GM13976 (cell line): ENCODE measurements at regions not wholly inside any gene's neighbourhood (a gene's known extent, or its start where the extent isn't known, plus 50 kb on each side); places are given as distances from the start of the nearest gene placed in this dataset.

Experiments used
- DNase-seq: peaks from one replicate; pipeline ENCODE4 v3.0.0; 2012; ENCODE audit warnings: low spot score
- in situ Hi-C: fragments of 300-500 bp; cut with MboI; formaldehyde crosslinking; loops from one replicate; pipeline ENCODE4 v1.12.0; 2022; ENCODE audit warnings: low sequenced_read_pairs, mixed read lengths, inconsistent platforms; ENCODE audit not compliant: unreplicated experiment
- TF ChIP-seq, protein P1 (sequence below): IDR thresholded peaks from 2 replicates; pipeline ENCODE4 v1.5.1; 2012; ENCODE audit warnings: borderline replicate concordance, mild to moderate bottlenecking; ENCODE audit not compliant: insufficient read depth; ENCODE audit errors: extremely low read depth, missing control alignments, control extremely low read depth

- in situ Hi-C loops = no loop called here
- DNase-seq = no peak
- TF ChIP-seq, protein P1, sequence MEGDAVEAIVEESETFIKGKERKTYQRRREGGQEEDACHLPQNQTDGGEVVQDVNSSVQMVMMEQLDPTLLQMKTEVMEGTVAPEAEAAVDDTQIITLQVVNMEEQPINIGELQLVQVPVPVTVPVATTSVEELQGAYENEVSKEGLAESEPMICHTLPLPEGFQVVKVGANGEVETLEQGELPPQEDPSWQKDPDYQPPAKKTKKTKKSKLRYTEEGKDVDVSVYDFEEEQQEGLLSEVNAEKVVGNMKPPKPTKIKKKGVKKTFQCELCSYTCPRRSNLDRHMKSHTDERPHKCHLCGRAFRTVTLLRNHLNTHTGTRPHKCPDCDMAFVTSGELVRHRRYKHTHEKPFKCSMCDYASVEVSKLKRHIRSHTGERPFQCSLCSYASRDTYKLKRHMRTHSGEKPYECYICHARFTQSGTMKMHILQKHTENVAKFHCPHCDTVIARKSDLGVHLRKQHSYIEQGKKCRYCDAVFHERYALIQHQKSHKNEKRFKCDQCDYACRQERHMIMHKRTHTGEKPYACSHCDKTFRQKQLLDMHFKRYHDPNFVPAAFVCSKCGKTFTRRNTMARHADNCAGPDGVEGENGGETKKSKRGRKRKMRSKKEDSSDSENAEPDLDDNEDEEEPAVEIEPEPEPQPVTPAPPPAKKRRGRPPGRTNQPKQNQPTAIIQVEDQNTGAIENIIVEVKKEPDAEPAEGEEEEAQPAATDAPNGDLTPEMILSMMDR = no peak
These were observed 265.9 kb downstream of the BMP7 start for GRCh38 chr20:57000441-57000968.

- no peak for DNase-seq
- in situ Hi-C loops = no loop called here
- TF ChIP-seq, protein P1 = no peak
These were observed 265.2 kb downstream of the BMP7 start for GRCh38 chr20:57001126-57001767.

GRCh38 chr20:57002066-57002570 lies 264.3 kb downstream of the BMP7 start:
- DNase-seq = no peak
- in situ Hi-C loops = no loop called here
- TF ChIP-seq, protein P1 = no peak

DNA sequence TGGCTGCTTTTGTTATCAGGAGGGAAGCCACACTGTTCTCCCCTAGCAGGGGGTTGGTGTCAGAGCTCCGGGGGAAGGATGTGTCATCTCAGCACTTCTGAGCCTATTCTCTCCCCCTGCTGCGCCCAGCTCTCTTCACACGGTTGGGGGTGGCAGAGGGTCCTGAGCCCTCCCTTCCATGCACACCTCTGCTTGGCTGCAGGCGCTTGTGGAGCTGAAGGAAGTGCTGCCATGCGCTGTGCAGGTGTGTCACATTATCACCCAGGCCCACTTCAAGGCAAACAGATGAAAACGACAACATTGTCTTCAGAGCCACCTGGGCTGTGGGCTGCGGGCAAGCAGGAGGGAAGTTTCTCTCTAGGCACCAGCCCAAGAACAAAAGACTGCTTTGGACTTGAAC lies 263.4 kb downstream of the BMP7 start:
- no peak for DNase-seq
- TF ChIP-seq, protein P1 = no peak
- in situ Hi-C loops = no loop called here

DNA sequence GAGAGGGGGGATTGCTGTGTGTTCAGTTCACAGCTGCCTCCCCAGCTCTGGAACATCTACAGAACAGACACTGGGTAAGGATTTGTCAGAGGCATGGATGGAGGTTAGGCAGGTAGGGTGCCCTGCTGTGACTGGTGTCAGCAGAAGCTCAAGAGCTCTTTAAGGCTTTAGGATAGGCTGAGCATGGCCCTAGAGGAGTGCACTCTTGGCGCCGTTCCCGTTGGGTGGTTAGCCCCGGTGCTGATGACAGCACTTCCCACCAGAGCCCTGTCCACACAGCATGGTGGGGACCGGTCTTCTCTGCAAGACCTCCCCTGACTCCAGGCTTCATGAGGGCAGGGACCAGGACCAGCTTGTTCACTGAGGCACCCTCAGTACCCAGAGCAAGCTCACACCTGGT lies 262.0 kb downstream of the BMP7 start:
- TF ChIP-seq, protein P1 = no peak
- no peak for DNase-seq
- in situ Hi-C loops = no loop called here

GRCh38 chr20:57004951-57005933 lies 261.2 kb downstream of the BMP7 start:
- TF ChIP-seq, protein P1 = no peak
- in situ Hi-C loops = no loop called here
- DNase-seq = no peak
